HEK293T (cell line): ENCODE measurements at regions not wholly inside any gene's neighbourhood (a gene's known extent, or its start where the extent isn't known, plus 50 kb on each side); places are given as distances from the start of the nearest gene placed in this dataset.

Source experiments
- FOXM1 ChIP-seq: fragments of 450-650 bp; IDR thresholded peaks from 2 replicates; pipeline ENCODE4 v1.6.1; 2017; ENCODE audit warnings: mild to moderate bottlenecking, borderline replicate concordance
- HDGF ChIP-seq: fragments of 450-650 bp; IDR thresholded peaks from 2 replicates; pipeline ENCODE4 v1.6.1; 2017; ENCODE audit warnings: antibody characterized with exemption, borderline replicate concordance

GRCh38 chr3:35042210-35042991 is 596.9 kb upstream of the ARPP21 start:
- TF ChIP-seq FOXM1 (no peak), HDGF (no peak)
